GM23338 (cell line): ENCODE measurements at regions not wholly inside any gene's neighbourhood (a gene's known extent, or its start where the extent isn't known, plus 50 kb on each side); places are given as distances from the start of the nearest gene placed in this dataset.

Source experiments
- CREB1 ChIP-seq: fragments of 250-450 bp; sonication (Bioruptor Pico); IDR thresholded peaks from 2 replicates; pipeline ENCODE4 v1.5.0; 2020; ENCODE audit warnings: low read depth, mild to moderate bottlenecking, moderate library complexity
- CTCF ChIP-seq, 2 experiments: fragments of 200-600 bp in 1 of 2; sonication (generic) in 1 of 2; conservative IDR thresholded peaks; 2 replicates each; pipeline versions ENCODE4 v1.5.1 to v1.6.1; 2016 to 2017; ENCODE audit warnings: antibody characterized with exemption in 2 of 2, low read depth in 2 of 2, mild to moderate bottlenecking in 2 of 2, moderate library complexity in 1 of 2
- ETS1 ChIP-seq: IDR thresholded peaks from 2 replicates; pipeline ENCODE4 v1.6.1; 2016; ENCODE audit warnings: antibody characterized with exemption
- EZH2 ChIP-seq: fragments of 200-600 bp; sonication (generic); IDR thresholded peaks from one replicate; pipeline ENCODE4 v1.8.0; 2017; ENCODE audit warnings: antibody characterized with exemption, mild to moderate bottlenecking, low read depth; ENCODE audit not compliant: unreplicated experiment
- EZH2phosphoT487 ChIP-seq: fragments of 200-600 bp; sonication (generic); IDR thresholded peaks from one replicate; pipeline ENCODE4 v1.8.1; 2018; ENCODE audit warnings: antibody characterized with exemption; ENCODE audit not compliant: unreplicated experiment
- JUNB ChIP-seq: IDR thresholded peaks from one replicate; pipeline ENCODE4 v1.6.1; 2016; ENCODE audit warnings: antibody characterized with exemption; ENCODE audit not compliant: unreplicated experiment
- POLR2AphosphoS5 ChIP-seq: IDR thresholded peaks from 2 replicates; pipeline ENCODE4 v1.6.1; 2016; ENCODE audit warnings: antibody characterized with exemption, low read depth
- REST ChIP-seq: IDR thresholded peaks from one replicate; pipeline ENCODE4 v1.6.1; 2018; ENCODE audit warnings: antibody characterized with exemption; ENCODE audit not compliant: unreplicated experiment
- STAT1 ChIP-seq: IDR thresholded peaks from one replicate; pipeline ENCODE4 v1.6.1; 2016; ENCODE audit warnings: antibody characterized with exemption; ENCODE audit not compliant: unreplicated experiment
- ZNF114 ChIP-seq: fragments of 250-450 bp; sonication (Bioruptor Pico); IDR thresholded peaks from 2 replicates; pipeline ENCODE4 v1.5.0; 2020; ENCODE audit warnings: mild to moderate bottlenecking, moderate library complexity
- ZNF462 ChIP-seq: fragments of 250-450 bp; sonication (Bioruptor Pico); IDR thresholded peaks from 2 replicates; pipeline ENCODE4 v1.5.0; 2020; ENCODE audit warnings: mild to moderate bottlenecking, moderate library complexity

- TF ChIP-seq CTCF (conservative IDR thresholded peaks at IDR 0.05; ENCODE audit: low read depth in 2 of 2) (no peak), JUNB (no peak), ZNF114 (no peak), REST (no peak), ZNF462 (no peak), EZH2phosphoT487 (no peak), CREB1 (no peak), POLR2AphosphoS5 (no peak), EZH2 (no peak), STAT1 (no peak), ETS1 (no peak)
Measured at GRCh38 chr5:156254196-156254595, 72.8 kb upstream of the SGCD start.
